Hindlimb muscle (tissue), 1 donor: ENCODE measurements at regions not wholly inside any gene's neighbourhood (a gene's known extent, or its start where the extent isn't known, plus 50 kb on each side); places are given as distances from the start of the nearest gene placed in this dataset.
"Not testable (repeated sequence)": the region's sequence is repeated elsewhere in the genome, so short reads cannot be mapped to it uniquely, and the experiment has no call there.

Experiments used
- DNase-seq: peaks from one replicate; pipeline ENCODE4 v3.0.0-alpha.2; 2013

DNA sequence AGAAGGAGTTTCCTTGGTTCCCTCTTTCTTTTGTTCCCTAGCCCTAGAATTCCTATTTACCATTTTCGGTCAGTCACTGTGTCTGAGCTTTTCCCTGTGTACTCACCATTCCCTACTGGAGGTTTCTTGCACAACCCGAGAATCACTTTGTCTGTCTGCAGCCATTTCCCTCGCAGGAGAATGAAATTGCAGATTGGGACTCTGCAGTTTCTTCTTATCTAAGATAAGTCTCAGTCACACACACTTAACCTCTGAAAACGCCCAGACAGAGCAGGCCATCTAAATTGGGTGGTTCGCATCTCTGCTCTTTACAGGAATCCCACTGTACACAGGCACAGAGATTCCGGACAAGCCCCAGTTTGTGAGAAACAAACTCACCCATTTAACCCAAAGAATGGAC lies 58.6 kb upstream of the CNTNAP2 start:
- DNase-seq = no peak

DNA sequence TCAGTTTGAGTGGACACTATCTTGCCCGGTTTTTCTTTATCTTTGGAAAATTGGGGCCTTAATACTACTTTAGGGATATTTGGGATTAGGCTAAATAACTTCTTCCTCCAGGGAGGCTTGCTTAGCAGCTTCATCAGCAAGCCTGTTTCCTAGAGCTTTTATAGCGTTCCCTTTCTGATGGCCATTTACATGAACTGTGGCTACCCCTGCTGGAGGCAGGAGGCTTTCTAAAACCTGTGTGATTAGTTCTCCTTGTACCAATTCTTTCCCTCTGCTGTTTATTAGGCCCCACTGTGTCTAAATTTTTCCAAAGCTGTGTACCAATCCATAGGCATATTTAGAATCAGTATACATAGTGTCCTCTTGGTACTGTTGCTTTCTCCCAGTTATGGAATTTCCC lies 61.7 kb upstream of the CNTNAP2 start:
- DNase-seq = no peak

DNA sequence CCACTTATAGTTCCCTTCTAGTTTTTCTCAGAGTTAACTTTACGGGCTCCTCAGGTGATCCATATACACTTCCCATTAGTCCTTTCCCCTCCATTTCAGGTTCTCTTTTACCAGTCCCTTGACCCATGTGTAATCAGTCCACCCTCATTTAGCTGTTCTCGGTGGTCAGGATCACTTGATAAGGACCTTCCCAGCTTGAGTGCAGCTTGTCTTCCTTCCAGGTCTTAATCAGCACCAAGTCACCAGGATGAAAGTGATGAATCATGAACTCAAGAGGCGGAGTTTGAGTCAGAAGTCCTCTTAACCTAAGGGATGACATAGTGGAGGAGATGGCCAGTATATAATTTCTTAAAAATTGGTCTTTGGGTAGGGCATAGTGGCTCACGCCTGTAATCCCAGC lies 63.1 kb upstream of the CNTNAP2 start:
- no peak for DNase-seq

DNA sequence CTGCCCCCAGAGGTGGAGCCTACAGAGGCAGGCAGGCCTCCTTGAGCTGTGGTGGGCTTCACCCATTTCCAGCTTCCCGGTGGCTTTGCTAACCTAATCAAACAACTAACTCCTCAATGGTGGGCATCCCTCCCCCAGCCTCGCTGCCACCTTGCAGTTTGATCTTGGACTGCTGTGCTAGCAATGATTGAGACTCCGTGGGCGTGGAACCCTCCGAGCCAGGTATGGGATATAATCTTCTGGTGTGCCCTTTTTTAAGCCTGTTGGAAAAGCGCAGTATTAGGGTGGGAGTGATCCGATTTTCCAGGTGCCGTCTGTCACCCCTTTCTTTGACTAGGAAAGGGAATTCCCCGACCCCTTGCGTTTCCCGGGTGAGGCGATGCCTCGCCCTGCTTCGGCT lies 73.3 kb upstream of the CNTNAP2 start:
- not testable (repeated sequence) for DNase-seq

DNA sequence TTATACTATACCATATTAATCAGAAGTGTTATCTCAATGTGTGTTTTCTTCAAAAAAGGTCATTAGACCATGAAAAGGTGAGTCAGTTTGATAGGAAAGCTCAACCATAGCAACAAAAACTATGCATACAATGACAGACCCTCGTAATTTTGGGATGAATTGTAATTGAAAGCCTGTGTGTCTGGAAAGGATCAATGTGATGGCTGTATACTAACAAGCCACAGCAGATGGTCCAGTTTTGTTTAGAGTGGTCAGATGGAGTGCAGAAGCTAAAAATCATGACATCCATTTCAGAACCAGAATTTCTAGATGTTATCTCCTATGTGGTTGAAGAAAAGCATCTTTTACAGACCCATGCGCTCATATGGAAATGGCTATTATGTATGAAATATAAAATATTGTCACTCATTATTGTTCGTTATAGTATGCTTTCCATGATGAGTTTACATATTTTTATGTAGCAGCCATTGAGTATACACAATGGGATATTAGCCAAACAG lies 88.3 kb upstream of the CNTNAP2 start:
- no peak for DNase-seq

- no peak for DNase-seq
Measured at GRCh38 chr7:146027243-146027642, 89.4 kb upstream of the CNTNAP2 start.

- DNase-seq = no peak
Measured at GRCh38 chr7:146022776-146023175, 93.8 kb upstream of the CNTNAP2 start.

- DNase-seq = not testable (repeated sequence)
Measured at GRCh38 chr7:146019041-146020004, 97.3 kb upstream of the CNTNAP2 start.

DNA sequence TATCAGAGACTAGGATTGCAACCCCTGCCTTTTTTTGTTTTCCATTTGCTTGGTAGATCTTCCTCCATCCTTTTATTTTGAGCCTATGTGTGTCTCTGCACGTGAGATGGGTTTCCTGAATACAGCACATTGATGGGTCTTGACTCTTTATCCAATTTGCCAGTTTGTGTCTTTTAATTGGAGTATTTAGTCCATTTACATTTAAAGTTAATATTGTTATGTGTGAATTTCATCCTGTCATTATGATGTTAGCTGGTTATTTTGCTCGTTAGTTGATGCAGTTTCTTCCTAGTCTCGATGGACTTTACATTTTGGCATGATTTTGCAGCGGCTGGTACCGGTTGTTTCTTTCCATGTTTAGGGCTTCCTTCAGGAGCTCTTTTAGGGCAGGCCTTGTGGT lies 99.2 kb upstream of the CNTNAP2 start:
- DNase-seq = not testable (repeated sequence)

GRCh38 chr7:146014154-146014553 lies 102.4 kb upstream of the CNTNAP2 start:
- DNase-seq = not testable (repeated sequence)

- DNase-seq = no peak
Measured at GRCh38 chr7:146008293-146008692, 108.3 kb upstream of the CNTNAP2 start.

GRCh38 chr7:146004805-146005204 lies 111.8 kb upstream of the CNTNAP2 start:
- no peak for DNase-seq

DNA sequence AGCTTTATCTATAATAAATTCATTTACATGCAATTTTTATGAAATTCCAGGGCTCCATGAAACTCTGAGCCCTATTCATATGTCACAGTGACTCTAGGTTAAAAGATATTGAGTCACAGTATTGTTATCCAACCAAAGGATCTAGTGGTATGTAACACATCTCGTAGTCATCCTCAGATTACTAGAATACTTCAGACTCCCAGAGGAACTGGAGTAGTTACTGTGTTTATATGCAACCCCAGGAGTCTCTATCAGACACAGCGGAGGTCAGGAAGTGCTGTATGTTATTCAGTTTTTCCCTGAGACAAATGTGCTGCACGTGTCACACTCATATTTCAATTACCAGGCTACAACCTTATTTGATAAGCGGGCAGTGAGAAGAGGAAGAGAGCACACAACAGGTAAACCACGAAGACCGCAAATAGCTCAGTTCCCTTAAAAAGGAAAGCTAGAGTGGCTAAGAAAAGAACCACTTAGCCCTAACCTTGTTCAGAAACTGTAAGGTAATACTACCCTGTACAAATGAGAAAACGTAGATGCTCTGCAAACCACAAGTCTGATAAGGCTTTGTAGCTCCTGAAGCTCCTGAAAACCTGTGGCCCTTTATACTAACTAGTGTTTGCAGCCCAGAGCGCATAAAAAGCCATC lies 114.0 kb upstream of the CNTNAP2 start:
- DNase-seq = no peak

DNA sequence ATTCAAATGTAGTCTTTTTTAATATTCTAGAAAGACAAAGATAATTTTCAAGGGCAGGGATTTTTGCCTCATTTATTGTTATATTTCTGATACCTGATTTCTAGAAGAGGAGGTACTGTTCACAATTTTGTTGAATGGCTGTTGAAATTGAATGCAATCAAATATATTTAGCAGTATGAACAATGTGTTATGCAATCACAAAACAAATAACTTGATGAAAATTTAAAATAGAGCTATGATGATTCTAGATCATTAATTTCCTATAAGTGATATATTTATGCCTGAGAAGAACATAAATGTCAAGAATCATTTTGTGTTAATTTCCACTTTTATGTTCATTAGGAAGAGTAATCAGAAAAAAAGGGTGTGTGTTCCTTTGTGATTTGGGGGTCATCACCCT lies 114.6 kb upstream of the CNTNAP2 start:
- DNase-seq = no peak

- DNase-seq = no peak
Measured at GRCh38 chr7:146000882-146001281, 115.7 kb upstream of the CNTNAP2 start.

DNA sequence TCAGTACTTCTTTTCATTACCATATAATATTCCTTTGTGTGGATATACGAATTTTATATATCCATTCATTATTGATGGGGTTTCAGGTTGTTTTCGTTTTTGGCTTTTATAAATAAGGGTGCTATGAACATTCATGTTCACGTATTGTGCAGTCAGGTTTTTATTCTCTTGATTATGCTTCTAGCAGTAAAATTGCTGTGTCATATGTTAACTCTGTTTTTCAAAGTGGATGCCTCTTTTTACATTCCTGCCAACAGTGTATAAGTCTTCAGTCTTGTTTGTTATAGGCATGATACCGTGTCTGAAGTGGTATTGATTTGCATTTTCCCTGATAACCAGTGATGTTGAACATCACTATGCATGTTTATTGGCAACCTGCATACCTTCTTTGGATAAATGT lies 127.1 kb upstream of the CNTNAP2 start:
- no peak for DNase-seq

- no peak for DNase-seq
Measured at GRCh38 chr7:145986248-145986874, 130.2 kb upstream of the CNTNAP2 start.

DNA sequence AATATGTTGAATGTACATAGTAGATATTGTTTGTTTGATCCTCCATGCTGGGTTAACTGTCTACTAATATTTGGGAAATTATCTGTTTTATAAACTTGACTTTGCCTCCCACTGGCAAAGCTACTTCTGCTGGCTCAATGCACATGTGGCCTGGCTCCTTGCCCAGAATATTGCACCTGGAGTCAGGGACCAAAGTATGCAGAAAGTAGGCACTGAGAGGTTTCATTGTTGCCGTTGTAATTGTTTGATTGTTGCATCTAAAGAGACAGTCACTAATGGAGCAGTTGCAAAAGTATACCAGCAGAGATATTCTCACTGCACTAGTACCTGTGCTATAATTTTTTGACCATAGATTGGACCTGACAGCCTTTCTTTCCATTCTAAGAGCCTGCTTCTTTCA lies 137.8 kb upstream of the CNTNAP2 start:
- no peak for DNase-seq

DNA sequence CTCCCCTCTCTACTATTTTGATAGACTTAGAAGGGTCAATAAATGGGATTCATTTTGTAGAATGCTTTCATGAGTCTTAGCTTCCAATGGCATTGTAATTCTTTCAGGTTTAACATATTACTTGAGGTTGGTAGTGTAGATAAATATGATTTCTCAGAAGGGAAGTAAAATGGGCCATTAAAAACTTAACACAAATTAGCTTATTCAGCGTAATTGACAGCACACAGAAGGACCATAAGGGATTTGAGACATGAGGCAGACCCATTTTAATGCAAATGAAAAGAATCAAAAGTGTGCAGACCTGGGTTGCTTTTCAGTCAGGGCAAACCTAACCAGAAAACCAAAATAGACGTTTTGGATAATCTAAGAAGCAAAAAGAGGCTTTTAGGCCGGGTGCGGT lies 156.6 kb upstream of the CNTNAP2 start:
- DNase-seq = no peak

GRCh38 chr7:145957160-145957890 lies 159.3 kb upstream of the CNTNAP2 start:
- no peak for DNase-seq

- no peak for DNase-seq
Measured at GRCh38 chr7:145951566-145951965, 165.0 kb upstream of the CNTNAP2 start.

DNA sequence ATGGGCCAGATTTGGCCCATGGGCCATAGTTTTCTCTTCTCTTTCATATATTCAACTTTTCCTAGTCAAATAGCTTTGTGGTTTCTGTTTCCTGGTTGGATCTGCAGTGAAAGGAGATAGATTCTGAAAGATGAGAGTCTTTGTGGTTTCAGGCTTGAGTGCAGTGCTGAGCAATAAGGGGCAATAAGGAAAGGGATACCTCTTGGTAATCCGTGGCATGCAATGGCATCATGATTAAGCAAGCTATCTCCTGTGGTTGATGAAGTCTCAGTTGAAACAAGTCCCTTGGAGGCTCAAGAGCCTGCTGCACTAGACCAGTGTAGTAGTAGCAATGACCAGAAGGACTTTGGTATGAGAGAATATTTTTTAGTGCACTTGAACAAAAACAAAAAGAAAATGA lies 187.7 kb upstream of the CNTNAP2 start:
- no peak for DNase-seq

DNA sequence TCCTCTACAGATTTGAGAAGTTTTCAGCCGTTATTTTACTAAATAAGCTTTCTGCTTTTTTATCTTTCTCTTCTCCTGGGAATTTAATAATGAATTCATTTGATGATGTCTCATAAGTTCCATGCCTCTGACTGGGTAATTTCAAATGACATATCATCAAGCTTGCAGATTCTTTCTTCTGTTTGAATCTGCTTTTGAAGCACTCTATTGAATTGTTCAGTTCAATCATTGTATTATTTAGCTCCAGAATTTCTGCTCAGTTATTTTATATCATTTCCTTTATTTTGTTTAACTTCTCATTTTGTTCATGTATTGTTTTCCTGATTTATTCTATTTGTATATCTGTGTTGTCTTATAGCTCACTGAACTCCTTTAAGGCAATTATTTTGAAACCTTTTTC lies 196.9 kb upstream of the CNTNAP2 start:
- DNase-seq = no peak
